ENCODE measurements at regions not wholly inside any gene's neighbourhood (a gene's known extent, or its start where the extent isn't known, plus 50 kb on each side); places are given as distances from the start of the nearest gene placed in this dataset.
"Not testable (repeated sequence)": the region's sequence is repeated elsewhere in the genome, so short reads cannot be mapped to it uniquely, and the experiment has no call there.

DNA sequence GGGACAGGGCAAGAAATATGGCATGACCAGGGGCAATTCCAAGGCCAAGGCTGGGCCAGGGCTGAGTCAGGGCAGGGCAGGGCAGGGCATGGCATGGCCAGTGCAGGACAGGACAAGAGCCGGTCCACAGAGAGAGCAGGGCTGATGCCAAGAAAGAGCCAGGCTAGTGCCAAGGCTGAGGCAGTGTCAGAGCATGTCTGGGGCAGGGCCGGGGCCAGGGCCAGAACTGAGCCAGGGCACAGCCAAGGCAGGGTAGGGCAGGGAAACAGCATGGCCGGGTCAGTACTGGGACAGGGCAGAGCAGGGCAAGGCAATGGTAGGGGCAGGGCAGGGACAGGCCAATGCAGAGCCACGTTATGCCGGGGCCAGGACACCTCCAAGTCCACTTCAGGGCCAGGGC lies 403.9 kb downstream of the ZNF33B start:
- TF ChIP-seq, protein P1, sequence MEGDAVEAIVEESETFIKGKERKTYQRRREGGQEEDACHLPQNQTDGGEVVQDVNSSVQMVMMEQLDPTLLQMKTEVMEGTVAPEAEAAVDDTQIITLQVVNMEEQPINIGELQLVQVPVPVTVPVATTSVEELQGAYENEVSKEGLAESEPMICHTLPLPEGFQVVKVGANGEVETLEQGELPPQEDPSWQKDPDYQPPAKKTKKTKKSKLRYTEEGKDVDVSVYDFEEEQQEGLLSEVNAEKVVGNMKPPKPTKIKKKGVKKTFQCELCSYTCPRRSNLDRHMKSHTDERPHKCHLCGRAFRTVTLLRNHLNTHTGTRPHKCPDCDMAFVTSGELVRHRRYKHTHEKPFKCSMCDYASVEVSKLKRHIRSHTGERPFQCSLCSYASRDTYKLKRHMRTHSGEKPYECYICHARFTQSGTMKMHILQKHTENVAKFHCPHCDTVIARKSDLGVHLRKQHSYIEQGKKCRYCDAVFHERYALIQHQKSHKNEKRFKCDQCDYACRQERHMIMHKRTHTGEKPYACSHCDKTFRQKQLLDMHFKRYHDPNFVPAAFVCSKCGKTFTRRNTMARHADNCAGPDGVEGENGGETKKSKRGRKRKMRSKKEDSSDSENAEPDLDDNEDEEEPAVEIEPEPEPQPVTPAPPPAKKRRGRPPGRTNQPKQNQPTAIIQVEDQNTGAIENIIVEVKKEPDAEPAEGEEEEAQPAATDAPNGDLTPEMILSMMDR (IDR thresholded peaks at IDR 0.05): not testable (repeated sequence)
- TF ChIP-seq POLR2A (IDR thresholded peaks at IDR 0.05): not testable (repeated sequence)

Data from esophagus squamous epithelium (tissue), 4 donors.